GM12878 (cell line): ENCODE measurements at regions not wholly inside any gene's neighbourhood (a gene's known extent, or its start where the extent isn't known, plus 50 kb on each side); places are given as distances from the start of the nearest gene placed in this dataset.

Source experiments
- ATAC-seq: fragments of 200-7000 bp; cut with Tn5 transposase; 3 replicates; pipeline ENCODE4 v1.9.1; 2020; ENCODE audit warnings: mild to moderate bottlenecking, moderate library complexity
- BruUV-seq: library from RNA; stranded (reverse); fragments of 400-500 nt; replicated peaks from 2 replicates; lab custom pipeline; 2021; lab: Mats Ljungman, UMichigan
- CTCF ChIA-PET: fragments of 300-600 bp; sonication (Branson Sonifier 250); formaldehyde crosslinking; extraction: SDS; loops from one replicate; lab custom pipeline; 2021; ENCODE audit warnings: inconsistent platforms; lab: Yijun Ruan, JAX
- POLR2A ChIA-PET: fragments of 350-600 bp; formaldehyde crosslinking; extraction: SDS; loops from one replicate; lab custom pipeline; 2021; ENCODE audit warnings: inconsistent platforms; lab: Charles Lee
- RAD21 ChIA-PET: fragments of 300-600 bp; sonication (Branson Sonifier 250); formaldehyde crosslinking; loops from one replicate; lab custom pipeline; 2023; ENCODE audit warnings: antibody characterized with exemption; ENCODE audit not compliant: unreplicated experiment; lab: Charles Lee
- SMC1A ChIA-PET: fragments of 300-600 bp; sonication (Branson Sonifier 250); formaldehyde crosslinking; loops from one replicate; lab custom pipeline; 2023; ENCODE audit not compliant: unreplicated experiment, uncharacterized antibody; lab: Charles Lee
- DNase-seq: peaks from one replicate; pipeline ENCODE4 v3.0.0-alpha.2; 2011; ENCODE audit warnings: low read depth, low spot score
- FAIRE-seq: peaks from 3 replicates; lab custom pipeline; 2011; peaks lifted over from hg19 to GRCh38; lab: Jason Lieb, UNC
- H2AFZ ChIP-seq: 2 replicates; pipeline ENCODE4 v1.6.0; 2011; ENCODE audit warnings: low read depth, low read length, control low read depth; ENCODE audit not compliant: control insufficient read depth
- H3K27ac ChIP-seq: 2 replicates; pipeline ENCODE4 v1.5.1; 2011; ENCODE audit warnings: control low read depth; ENCODE audit not compliant: control insufficient read depth, insufficient read depth
- H3K27me3 ChIP-seq, 2 experiments: replicated peaks in 1 of 2; 2 replicates each; pipeline versions ENCODE4 v1.6.0 to v1.6.1; 2011; ENCODE audit warnings: low read length in 1 of 2; ENCODE audit not compliant: control insufficient read depth in 2 of 2, insufficient read depth in 2 of 2
- H3K36me3 ChIP-seq, 2 experiments: 2 replicates each; pipeline ENCODE4 v1.5.1; 2011; ENCODE audit warnings: low read length in 1 of 2; ENCODE audit not compliant: control insufficient read depth in 2 of 2, insufficient read depth in 2 of 2
- H3K4me1 ChIP-seq: 2 replicates; pipeline ENCODE4 v1.6.1; 2011; ENCODE audit warnings: mild to moderate bottlenecking, low read length, moderate library complexity, mixed read lengths; ENCODE audit not compliant: control insufficient read depth, insufficient read depth
- H3K4me2 ChIP-seq: 2 replicates; pipeline ENCODE4 v1.6.0; 2011; ENCODE audit warnings: control low read depth; ENCODE audit not compliant: control insufficient read depth, insufficient read depth
- H3K4me3 ChIP-seq: fragments of 200-600 bp; sonication (generic); 2 replicates; pipeline ENCODE4 v1.5.1; 2016
- H3K79me2 ChIP-seq: 2 replicates; pipeline ENCODE4 v1.6.0; 2011; ENCODE audit warnings: low read length; ENCODE audit not compliant: control insufficient read depth, insufficient read depth
- H3K9ac ChIP-seq: 2 replicates; pipeline ENCODE4 v1.8.0; 2011; ENCODE audit warnings: low read length, control low read depth, mixed read lengths; ENCODE audit not compliant: control insufficient read depth, insufficient read depth
- H3K9me3 ChIP-seq: replicated peaks from 3 replicates; pipeline ENCODE4 v1.5.1; 2011; ENCODE audit warnings: mild to moderate bottlenecking, low read length; ENCODE audit not compliant: control insufficient read depth, insufficient read depth
- H4K20me1 ChIP-seq: 2 replicates; pipeline ENCODE4 v1.6.0; 2011; ENCODE audit not compliant: control insufficient read depth, insufficient read depth
- CHD2 ChIP-seq: IDR thresholded peaks from 2 replicates; pipeline ENCODE4 v1.6.1; 2011; ENCODE audit warnings: low read depth, low read length, improper control_type of control experiment, borderline replicate concordance
- FOXK2 ChIP-seq: fragments of 450-650 bp; IDR thresholded peaks from 2 replicates; pipeline ENCODE4 v1.6.1; 2017; ENCODE audit warnings: mild to moderate bottlenecking, moderate library complexity
- MEF2A ChIP-seq: IDR thresholded peaks from 2 replicates; pipeline ENCODE4 v1.6.1; 2011; ENCODE audit warnings: low read depth, mild to moderate bottlenecking, low read length, moderate library complexity; ENCODE audit not compliant: insufficient read depth
- NR2C1 ChIP-seq: fragments of 450-650 bp; IDR thresholded peaks from 2 replicates; pipeline ENCODE4 v1.6.1; 2017; ENCODE audit warnings: antibody characterized with exemption, mild to moderate bottlenecking, moderate library complexity
- NRF1 ChIP-seq: conservative IDR thresholded peaks from 2 replicates; pipeline ENCODE4 v1.6.1; 2011; ENCODE audit warnings: mild to moderate bottlenecking, low read depth, low read length, improper control_type of control experiment
- PML ChIP-seq: IDR thresholded peaks from 2 replicates; pipeline ENCODE4 v1.6.1; 2012; ENCODE audit warnings: low read length, inconsistent platforms
- SIX5 ChIP-seq: IDR thresholded peaks from 2 replicates; pipeline ENCODE4 v1.6.1; 2011; ENCODE audit warnings: mild to moderate bottlenecking, low read depth, low read length, moderate library complexity; ENCODE audit not compliant: severe bottlenecking
- SUPT20H ChIP-seq: IDR thresholded peaks from 2 replicates; pipeline ENCODE4 v1.6.1; 2011; ENCODE audit warnings: low read depth, mild to moderate bottlenecking, low read length, moderate library complexity, borderline replicate concordance; ENCODE audit not compliant: control insufficient read depth
- TCF3 ChIP-seq: IDR thresholded peaks from 2 replicates; pipeline ENCODE4 v1.6.1; 2012; ENCODE audit warnings: low read depth, mild to moderate bottlenecking, low read length, borderline replicate concordance; ENCODE audit not compliant: insufficient read depth
- ZNF207 ChIP-seq: fragments of 450-650 bp; IDR thresholded peaks from 2 replicates; pipeline ENCODE4 v1.6.1; 2014; ENCODE audit warnings: antibody characterized with exemption, mild to moderate bottlenecking, borderline replicate concordance
- WGBS: methylation state at CpG from one replicate; pipeline ENCODE4 v1.1.6; 2016; ENCODE audit warnings: low lambda C conversion rate; ENCODE audit not compliant: insufficient replicate concordance, insufficient coverage; ENCODE audit errors: missing lambda C conversion rate; 5-methylcytosine and 5-hydroxymethylcytosine counted together
- in situ Hi-C: fragments of 300-500 bp; cut with MboI; formaldehyde crosslinking; loops from 9 replicates; pipeline ENCODE4 v1.14.3; 2018; ENCODE audit warnings: mixed read lengths
- intact Hi-C: fragments of 100-400 bp; cut with micrococcal nuclease; formaldehyde crosslinking; loops from one replicate; pipeline ENCODE4 v1.14.2; 2022; ENCODE audit not compliant: unreplicated experiment
- TF ChIP-seq, protein P1 (sequence below): fragments of 450-650 bp; IDR thresholded peaks from 2 replicates; pipeline ENCODE4 v1.6.1; 2017; ENCODE audit warnings: mild to moderate bottlenecking

DNA sequence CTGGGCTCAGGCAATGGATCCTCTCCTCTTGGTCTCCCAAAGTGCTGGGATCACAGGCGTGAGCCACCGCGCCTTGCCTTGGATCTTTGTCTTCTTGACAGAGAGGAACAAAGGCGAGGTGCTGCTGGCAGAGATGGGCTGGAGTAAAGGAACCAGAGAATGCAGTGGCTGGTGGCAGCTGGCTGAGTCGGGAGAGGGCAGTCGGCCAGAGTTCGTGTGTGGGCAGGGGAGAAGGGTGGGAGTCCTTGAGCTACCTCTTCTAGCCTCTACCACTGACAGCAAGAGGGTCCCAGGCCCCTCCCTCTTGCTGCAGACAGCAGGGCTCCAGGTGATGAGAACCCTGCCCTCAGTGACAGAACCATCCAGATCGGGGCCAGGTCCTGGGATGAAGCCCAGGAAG is 86.2 kb upstream of the LINC01488 start:
- no peaks in the 10 kb centered on the region for H3K4me1 ChIP-seq
- 28% methylated on average over 8 of the region's 8 CpGs for WGBS
- no peak overlapping the region for H3K4me3 ChIP-seq
- ChIA-PET SMC1A (no interaction called here), CTCF (no interaction called here), RAD21 (no interaction called here), POLR2A (no interaction called here)
- no peak overlapping the region for H3K4me2 ChIP-seq
- no TSS peak for BruUV-seq
- H3K79me2 ChIP-seq: no peaks in the 10 kb centered on the region
- TF ChIP-seq SUPT20H (no peak), TCF3 (no peak), NR2C1 (no peak), PML (no peak), FOXK2 (no peak), ZNF207 (no peak), MEF2A (no peak), CHD2 (no peak), SIX5 (no peak), NRF1 (no peak)
- TF ChIP-seq, protein P1, sequence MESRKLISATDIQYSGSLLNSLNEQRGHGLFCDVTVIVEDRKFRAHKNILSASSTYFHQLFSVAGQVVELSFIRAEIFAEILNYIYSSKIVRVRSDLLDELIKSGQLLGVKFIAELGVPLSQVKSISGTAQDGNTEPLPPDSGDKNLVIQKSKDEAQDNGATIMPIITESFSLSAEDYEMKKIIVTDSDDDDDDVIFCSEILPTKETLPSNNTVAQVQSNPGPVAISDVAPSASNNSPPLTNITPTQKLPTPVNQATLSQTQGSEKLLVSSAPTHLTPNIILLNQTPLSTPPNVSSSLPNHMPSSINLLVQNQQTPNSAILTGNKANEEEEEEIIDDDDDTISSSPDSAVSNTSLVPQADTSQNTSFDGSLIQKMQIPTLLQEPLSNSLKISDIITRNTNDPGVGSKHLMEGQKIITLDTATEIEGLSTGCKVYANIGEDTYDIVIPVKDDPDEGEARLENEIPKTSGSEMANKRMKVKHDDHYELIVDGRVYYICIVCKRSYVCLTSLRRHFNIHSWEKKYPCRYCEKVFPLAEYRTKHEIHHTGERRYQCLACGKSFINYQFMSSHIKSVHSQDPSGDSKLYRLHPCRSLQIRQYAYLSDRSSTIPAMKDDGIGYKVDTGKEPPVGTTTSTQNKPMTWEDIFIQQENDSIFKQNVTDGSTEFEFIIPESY: no peak
- H2AFZ ChIP-seq: no peak overlapping the region
- no peaks in the 10 kb centered on the region for H3K36me3 ChIP-seq
- in situ Hi-C loops (no loop called here), intact Hi-C loops (no loop called here)
- ATAC-seq (no peak), FAIRE-seq (no peak), DNase-seq (no peak)
- no peaks in the 10 kb centered on the region for H3K27me3 ChIP-seq
- H4K20me1 ChIP-seq: peaks cover 2% of the 10 kb centered on the region; the same call in 1 of the 2 replicates
- no peaks in the 10 kb centered on the region; the same call in 2 of the 3 replicates for H3K9me3 ChIP-seq
- no peak overlapping the region for H3K9ac ChIP-seq
- no peak overlapping the region for H3K27ac ChIP-seq
